Endothelial cell (in vitro differentiated cells): ENCODE measurements at regions not wholly inside any gene's neighbourhood (a gene's known extent, or its start where the extent isn't known, plus 50 kb on each side); places are given as distances from the start of the nearest gene placed in this dataset.

Experiments
- DNase-seq: peaks from one replicate; pipeline ENCODE4 v3.0.0; 2021; ENCODE audit warnings: low spot score
- H3K27ac Mint-ChIP-seq: one replicate; pipeline ENCODE4 v1.8.0; 2021; ENCODE audit warnings: mixed read lengths, inconsistent platforms; ENCODE audit not compliant: unreplicated experiment
- H3K27me3 Mint-ChIP-seq: one replicate; pipeline ENCODE4 v1.8.0; 2021; ENCODE audit warnings: mild to moderate bottlenecking, moderate library complexity, mixed read lengths, inconsistent platforms; ENCODE audit not compliant: unreplicated experiment
- H3K36me3 Mint-ChIP-seq: one replicate; pipeline ENCODE4 v1.8.0; 2021; ENCODE audit warnings: mild to moderate bottlenecking, low read depth, mixed read lengths, inconsistent platforms; ENCODE audit not compliant: unreplicated experiment
- H3K4me1 Mint-ChIP-seq: one replicate; pipeline ENCODE4 v1.8.0; 2021; ENCODE audit warnings: mild to moderate bottlenecking, mixed read lengths, inconsistent platforms; ENCODE audit not compliant: unreplicated experiment
- H3K4me3 Mint-ChIP-seq: one replicate; pipeline ENCODE4 v1.8.0; 2021; ENCODE audit warnings: mild to moderate bottlenecking, mixed read lengths, inconsistent platforms; ENCODE audit not compliant: unreplicated experiment
- H3K9me3 Mint-ChIP-seq: one replicate; pipeline ENCODE4 v1.8.0; 2021; ENCODE audit warnings: mixed read lengths, inconsistent platforms; ENCODE audit not compliant: unreplicated experiment
- CTCF ChIP-seq: fragments of 200-600 bp; sonication (generic); IDR thresholded peaks from one replicate; pipeline ENCODE4 v1.5.0; 2021; ENCODE audit warnings: antibody characterized with exemption; ENCODE audit not compliant: unreplicated experiment

- Mint-ChIP-seq H3K36me3 (no peaks in the 10 kb centered on the region), H3K27ac (no peak overlapping the region), H3K4me3 (no peak overlapping the region), H3K9me3 (no peaks in the 10 kb centered on the region), H3K4me1 (peaks cover 7% of the 10 kb centered on the region), H3K27me3 (peaks cover 12% of the 10 kb centered on the region)
- DNase-seq, result no peak
- no peak for TF ChIP-seq CTCF
Observed at GRCh38 chr1:5650283-5651026, 341.8 kb downstream of the NPHP4 start.

- Mint-ChIP-seq H3K4me1 (peaks cover 7% of the 10 kb centered on the region), H3K9me3 (no peaks in the 10 kb centered on the region), H3K36me3 (no peaks in the 10 kb centered on the region), H3K27me3 (peaks cover 12% of the 10 kb centered on the region), H3K4me3 (no peak overlapping the region), H3K27ac (no peak overlapping the region)
- TF ChIP-seq CTCF, result no peak
- DNase-seq, result no peak
Observed at GRCh38 chr1:5649795-5650194, 342.4 kb downstream of the NPHP4 start.

GRCh38 chr1:5649166-5649551 is 343.1 kb downstream of the NPHP4 start:
- TF ChIP-seq CTCF, result no peak
- peaks cover 14% of the 10 kb centered on the region for H3K27me3 Mint-ChIP-seq
- H3K27ac Mint-ChIP-seq, result no peak overlapping the region
- no peak for DNase-seq
- H3K4me3 Mint-ChIP-seq, result no peak overlapping the region
- no peaks in the 10 kb centered on the region for H3K9me3 Mint-ChIP-seq
- no peaks in the 10 kb centered on the region for H3K36me3 Mint-ChIP-seq
- H3K4me1 Mint-ChIP-seq, result peaks cover 7% of the 10 kb centered on the region

GRCh38 chr1:5648410-5649165 is 343.6 kb downstream of the NPHP4 start:
- no peaks in the 10 kb centered on the region for H3K9me3 Mint-ChIP-seq
- TF ChIP-seq CTCF, result no peak
- H3K36me3 Mint-ChIP-seq, result no peaks in the 10 kb centered on the region
- H3K27ac Mint-ChIP-seq, result no peak overlapping the region
- DNase-seq, result no peak
- H3K27me3 Mint-ChIP-seq, result peaks cover 14% of the 10 kb centered on the region
- no peak overlapping the region for H3K4me3 Mint-ChIP-seq
- H3K4me1 Mint-ChIP-seq, result peaks cover 7% of the 10 kb centered on the region

- no peaks in the 10 kb centered on the region for H3K36me3 Mint-ChIP-seq
- H3K4me3 Mint-ChIP-seq, result no peak overlapping the region
- H3K9me3 Mint-ChIP-seq, result no peaks in the 10 kb centered on the region
- H3K27me3 Mint-ChIP-seq, result peaks cover 14% of the 10 kb centered on the region
- no peak for DNase-seq
- H3K4me1 Mint-ChIP-seq, result peaks cover 9% of the 10 kb centered on the region
- no peak overlapping the region for H3K27ac Mint-ChIP-seq
- TF ChIP-seq CTCF, result no peak
Observed at GRCh38 chr1:5647234-5647633, 345.0 kb downstream of the NPHP4 start.
